ENCODE measurements at regions not wholly inside any gene's neighbourhood (a gene's known extent, or its start where the extent isn't known, plus 50 kb on each side); places are given as distances from the start of the nearest gene placed in this dataset.
A peak's percentile ranks its signal among the peaks of the same experiment; 100 is the strongest.

DNA sequence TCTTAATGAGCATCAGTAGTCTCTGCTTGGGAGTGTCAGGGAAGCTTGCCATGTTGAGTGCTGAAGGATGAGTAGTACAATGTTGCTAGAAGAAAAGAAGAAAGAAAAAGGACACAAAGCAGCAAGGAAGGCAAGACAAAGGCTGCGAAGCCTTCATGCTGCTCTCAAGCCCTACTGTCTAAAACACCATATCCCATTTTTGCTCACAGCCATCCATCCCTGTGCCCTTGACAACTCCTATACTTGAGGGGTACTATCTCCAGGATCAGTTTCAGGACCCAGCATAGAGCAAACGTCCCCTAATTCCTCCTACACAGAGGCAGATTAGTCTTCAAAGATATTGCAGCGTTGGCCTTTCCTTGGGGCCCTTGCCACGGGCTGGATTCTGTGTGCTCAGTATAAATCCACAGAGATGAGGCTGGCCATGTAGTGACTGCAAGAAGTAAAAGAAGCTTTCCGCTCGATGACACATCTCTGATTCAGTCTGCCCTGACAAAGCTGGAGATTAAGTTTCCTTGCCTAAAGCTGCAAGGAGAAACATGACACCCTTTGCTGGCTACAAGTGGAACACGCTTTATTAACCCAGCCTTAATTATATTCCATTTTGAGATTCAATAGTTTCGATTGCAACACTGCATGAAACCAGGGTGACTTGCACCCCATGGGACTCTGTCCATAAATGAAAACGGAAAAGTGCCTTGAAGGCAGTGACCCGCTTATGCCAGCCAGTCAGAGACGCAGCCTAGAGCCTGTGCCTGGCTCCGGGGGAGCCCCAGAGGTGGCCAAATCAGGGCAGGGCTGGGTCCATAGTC is 304.6 kb downstream of the ACTL7B start:
- intact Hi-C loops (cut with micrococcal nuclease) = loop anchor here (1.0 kb wide), 1 partner anchor 74 kb away; no protein-coding TSS in a partner anchor
- Histone ChIP-seq H3K9me3 (ENCODE audit: low read length) (no peaks in the 10 kb centered on the region), H3F3A (ENCODE audit: low read length, unreplicated experiment) (no peaks in the 10 kb centered on the region), H3K27me3 (ENCODE audit: low read length) (no peaks in the 10 kb centered on the region), H3K9me2 (replicated peaks; ENCODE audit: low read length) (no peaks in the 10 kb centered on the region), H3K36me3 (ENCODE audit: low read depth, low read length) (no peaks in the 10 kb centered on the region), H3K79me2 (ENCODE audit: low read length) (no peaks in the 10 kb centered on the region), H2AFZ (ENCODE audit: low read length) (no peak overlapping the region), H4K20me1 (ENCODE audit: low read length) (no peaks in the 10 kb centered on the region), H3K27ac (ENCODE audit: low read length) (peak overlapping the region; percentile 99), H3K4me1 (ENCODE audit: insufficient read depth, low read length) (peaks cover 57% of the 10 kb centered on the region), H3K4me2 (ENCODE audit: low read length) (peak overlapping the region; percentile 68), H3K9ac (ENCODE audit: low read length) (peak overlapping the region; percentile 86), H3K4me3 (ENCODE audit: low read length) (peak overlapping the region; percentile 20; the same call in 1 of the 2 replicates)
- DNase-seq = peak; percentile 91
- ATAC-seq = peak; percentile 91
- POLR2A ChIA-PET (ENCODE audit: unreplicated experiment) = interaction anchor here (0.6 kb wide), 2 partner anchors 279 to 1334 kb away, joined by 7 read pairs; no protein-coding TSS in a partner anchor
- CTCF ChIA-PET = interaction anchor here (0.6 kb wide), 1 partner anchor 8 kb away, joined by 3 read pairs; no protein-coding TSS in a partner anchor
- BruUV-seq (replicated peaks) = no TSS peak
- no peak for TF ChIP-seq EZH2 (IDR thresholded peaks at IDR 0.05; ENCODE audit: low read length, unreplicated experiment)
- TF ChIP-seq, protein P1, sequence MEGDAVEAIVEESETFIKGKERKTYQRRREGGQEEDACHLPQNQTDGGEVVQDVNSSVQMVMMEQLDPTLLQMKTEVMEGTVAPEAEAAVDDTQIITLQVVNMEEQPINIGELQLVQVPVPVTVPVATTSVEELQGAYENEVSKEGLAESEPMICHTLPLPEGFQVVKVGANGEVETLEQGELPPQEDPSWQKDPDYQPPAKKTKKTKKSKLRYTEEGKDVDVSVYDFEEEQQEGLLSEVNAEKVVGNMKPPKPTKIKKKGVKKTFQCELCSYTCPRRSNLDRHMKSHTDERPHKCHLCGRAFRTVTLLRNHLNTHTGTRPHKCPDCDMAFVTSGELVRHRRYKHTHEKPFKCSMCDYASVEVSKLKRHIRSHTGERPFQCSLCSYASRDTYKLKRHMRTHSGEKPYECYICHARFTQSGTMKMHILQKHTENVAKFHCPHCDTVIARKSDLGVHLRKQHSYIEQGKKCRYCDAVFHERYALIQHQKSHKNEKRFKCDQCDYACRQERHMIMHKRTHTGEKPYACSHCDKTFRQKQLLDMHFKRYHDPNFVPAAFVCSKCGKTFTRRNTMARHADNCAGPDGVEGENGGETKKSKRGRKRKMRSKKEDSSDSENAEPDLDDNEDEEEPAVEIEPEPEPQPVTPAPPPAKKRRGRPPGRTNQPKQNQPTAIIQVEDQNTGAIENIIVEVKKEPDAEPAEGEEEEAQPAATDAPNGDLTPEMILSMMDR (conservative IDR thresholded peaks at IDR 0.05; ENCODE audit: low read depth, low read length) = no peak
- no peak for TF ChIP-seq EZH2phosphoT487 (IDR thresholded peaks at IDR 0.05; ENCODE audit: borderline replicate concordance, low read length)

DNA sequence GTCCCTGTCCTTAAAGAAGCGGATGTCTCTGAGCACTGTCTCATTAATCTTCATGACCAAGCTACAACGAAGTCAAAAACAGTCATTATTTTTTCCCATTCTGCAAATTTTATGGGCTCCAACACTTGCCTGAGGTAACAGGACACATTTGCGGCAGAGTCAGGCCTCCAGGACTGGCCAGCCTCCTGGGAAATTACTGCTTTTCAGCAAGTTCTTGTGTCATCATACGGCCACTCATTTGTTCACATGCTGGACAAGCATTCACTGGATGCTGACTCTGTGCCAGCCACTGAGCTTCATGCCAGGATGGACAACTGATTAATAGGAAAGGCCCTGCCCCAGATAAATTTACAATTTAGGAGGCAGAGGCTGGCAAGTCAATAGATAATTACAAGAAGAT is 305.7 kb downstream of the ACTL7B start:
- Histone ChIP-seq H3K9ac (ENCODE audit: low read length) (peak overlapping the region; percentile 86), H4K20me1 (ENCODE audit: low read length) (no peaks in the 10 kb centered on the region), H2AFZ (ENCODE audit: low read length) (no peak overlapping the region), H3K9me3 (ENCODE audit: low read length) (no peaks in the 10 kb centered on the region), H3K27ac (ENCODE audit: low read length) (peak overlapping the region; percentile 99), H3K4me3 (ENCODE audit: low read length) (no peak overlapping the region), H3K36me3 (ENCODE audit: low read depth, low read length) (no peaks in the 10 kb centered on the region), H3K79me2 (ENCODE audit: low read length) (no peaks in the 10 kb centered on the region), H3K9me2 (replicated peaks; ENCODE audit: low read length) (no peaks in the 10 kb centered on the region), H3K4me2 (ENCODE audit: low read length) (0 out of 2 replicates have a peak overlapping the region, but pooled peaks have one; percentile 62), H3K27me3 (ENCODE audit: low read length) (no peaks in the 10 kb centered on the region), H3F3A (ENCODE audit: low read length, unreplicated experiment) (no peaks in the 10 kb centered on the region), H3K4me1 (ENCODE audit: insufficient read depth, low read length) (peaks cover 57% of the 10 kb centered on the region)
- POLR2A ChIA-PET (ENCODE audit: unreplicated experiment) = no interaction called here
- intact Hi-C loops (cut with micrococcal nuclease) = no loop called here
- CTCF ChIA-PET = interaction anchor here (0.6 kb wide), 1 partner anchor 73 kb away, joined by 5 read pairs; no protein-coding TSS in a partner anchor
- BruUV-seq (replicated peaks) = no TSS peak
- TF ChIP-seq EZH2 (IDR thresholded peaks at IDR 0.05; ENCODE audit: low read length, unreplicated experiment) = no peak
- TF ChIP-seq, protein P1 (conservative IDR thresholded peaks at IDR 0.05; ENCODE audit: low read depth, low read length) = no peak
- no peak for TF ChIP-seq EZH2phosphoT487 (IDR thresholded peaks at IDR 0.05; ENCODE audit: borderline replicate concordance, low read length)
- ATAC-seq (no peak), DNase-seq (no peak)

DNA sequence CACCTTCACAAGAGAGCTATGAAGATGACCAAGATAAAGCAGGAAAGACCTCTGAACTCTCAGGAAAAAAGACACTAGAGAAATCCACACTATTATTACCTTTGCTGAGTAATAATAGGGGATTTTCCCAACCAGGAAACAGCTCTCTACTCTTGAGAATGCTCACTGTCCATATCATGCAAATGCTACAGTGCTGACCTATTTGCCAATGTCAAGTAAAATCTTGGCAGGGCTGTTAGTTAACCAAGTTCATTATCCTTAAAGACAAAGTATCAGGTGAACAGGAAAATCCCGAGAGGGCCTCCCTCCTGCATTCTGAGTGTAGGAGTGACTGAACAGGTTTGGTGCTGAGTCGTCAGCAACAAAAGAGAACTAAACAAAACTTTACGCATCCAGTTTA is 306.6 kb downstream of the ACTL7B start:
- Histone ChIP-seq H2AFZ (ENCODE audit: low read length) (no peak overlapping the region), H3K36me3 (ENCODE audit: low read depth, low read length) (no peaks in the 10 kb centered on the region), H4K20me1 (ENCODE audit: low read length) (no peaks in the 10 kb centered on the region), H3K27me3 (ENCODE audit: low read length) (no peaks in the 10 kb centered on the region), H3K4me3 (ENCODE audit: low read length) (no peak overlapping the region), H3K4me1 (ENCODE audit: insufficient read depth, low read length) (peaks cover 57% of the 10 kb centered on the region), H3F3A (ENCODE audit: low read length, unreplicated experiment) (no peaks in the 10 kb centered on the region), H3K79me2 (ENCODE audit: low read length) (no peaks in the 10 kb centered on the region), H3K9me2 (replicated peaks; ENCODE audit: low read length) (no peaks in the 10 kb centered on the region), H3K27ac (ENCODE audit: low read length) (peak overlapping the region; percentile 99), H3K9me3 (ENCODE audit: low read length) (no peaks in the 10 kb centered on the region), H3K4me2 (ENCODE audit: low read length) (no peak overlapping the region), H3K9ac (ENCODE audit: low read length) (peak overlapping the region; percentile 86)
- intact Hi-C loops (cut with micrococcal nuclease) = no loop called here
- POLR2A ChIA-PET (ENCODE audit: unreplicated experiment) = no interaction called here
- peak; percentile 34 for ATAC-seq
- peak; percentile 84 for DNase-seq
- CTCF ChIA-PET = no interaction called here
- no peak for TF ChIP-seq EZH2phosphoT487 (IDR thresholded peaks at IDR 0.05; ENCODE audit: borderline replicate concordance, low read length)
- TF ChIP-seq EZH2 (IDR thresholded peaks at IDR 0.05; ENCODE audit: low read length, unreplicated experiment) = no peak
- TF ChIP-seq, protein P1 (conservative IDR thresholded peaks at IDR 0.05; ENCODE audit: low read depth, low read length) = no peak
- no TSS peak for BruUV-seq (replicated peaks)
